Thyroid gland (tissue), 4 donors: ENCODE measurements at regions not wholly inside any gene's neighbourhood (a gene's known extent, or its start where the extent isn't known, plus 50 kb on each side); places are given as distances from the start of the nearest gene placed in this dataset.

Experiments used
- CTCF ChIP-seq, 6 experiments: fragments of 200-600 bp in 3 of 6; fragments of 450-650 bp in 3 of 6; sonication (generic) in 3 of 6; IDR thresholded peaks; one replicate each; pipeline ENCODE4 v1.5.1; 2016 to 2019; ENCODE audit warnings: antibody characterized with exemption in 6 of 6, mild to moderate bottlenecking in 2 of 6, inconsistent platforms in 1 of 6, moderate library complexity in 1 of 6
- POLR2A ChIP-seq, 2 donors: fragments of 450-650 bp; IDR thresholded peaks; one replicate each; pipeline ENCODE4 v1.6.1; 2017; ENCODE audit warnings: antibody characterized with exemption in 2 of 2, mild to moderate bottlenecking in 2 of 2, moderate library complexity in 1 of 2

DNA sequence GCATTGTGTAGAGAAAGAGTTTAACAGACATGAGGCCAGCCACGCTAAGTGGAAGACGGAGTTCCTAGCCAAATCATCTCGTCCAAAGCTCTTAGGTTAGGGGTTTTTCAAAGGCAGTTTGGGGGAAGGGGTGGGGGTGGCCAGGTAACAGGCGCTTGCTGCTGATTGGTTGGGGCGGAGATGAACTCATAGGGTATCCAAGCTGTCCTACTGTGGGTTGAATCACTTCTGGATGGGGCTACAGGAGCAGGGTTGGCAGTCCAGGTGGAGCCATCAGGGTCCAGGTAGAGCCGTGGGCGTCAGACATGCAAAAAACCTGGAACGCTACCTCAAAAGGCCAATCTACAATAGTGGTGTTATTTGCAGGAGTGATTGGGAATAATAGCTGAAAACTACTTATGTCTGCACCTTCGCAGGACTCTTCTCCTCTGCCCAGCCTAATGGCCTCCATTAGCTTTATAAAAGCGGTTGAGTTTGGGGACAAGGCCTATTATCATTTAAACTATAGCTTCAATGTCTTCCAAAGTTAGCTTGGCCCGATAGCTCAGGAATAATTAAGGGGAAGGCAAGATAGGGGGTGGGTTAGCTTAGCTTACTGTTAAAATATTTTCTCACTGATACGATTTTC, 579.6 kb downstream of the NLGN4X start:
- TF ChIP-seq POLR2A (IDR thresholded peaks at IDR 0.05), result no peak
- no peak for TF ChIP-seq CTCF (IDR thresholded peaks at IDR 0.05)
